ENCODE measurements at regions not wholly inside any gene's neighbourhood (a gene's known extent, or its start where the extent isn't known, plus 50 kb on each side); places are given as distances from the start of the nearest gene placed in this dataset.

- Histone ChIP-seq H3K9ac (ENCODE audit: insufficient read depth in 1 of 2, low read length in 2 of 2) (no peak overlapping the region), H3K27ac (ENCODE audit: low read depth in 1 of 2, low read length in 1 of 2) (no peak overlapping the region), H3K9me3 (ENCODE audit: control insufficient read depth in 4 of 4, insufficient read depth in 3 of 4, low read length in 3 of 4) (peaks cover 0 to 2% (median 0%) of the 10 kb centered on the region in 4 donors), H3K27me3 (ENCODE audit: control insufficient read depth in 3 of 3, insufficient read depth in 3 of 3, low read length in 2 of 3) (peaks cover 0 to 2% (median 0%) of the 10 kb centered on the region in 3 donors), H3K36me3 (ENCODE audit: control insufficient read depth in 4 of 4, insufficient read depth in 4 of 4, low read length in 4 of 4) (no peaks in the 10 kb centered on the region), H3K4me1 (ENCODE audit: control insufficient read depth in 5 of 5, insufficient read depth in 5 of 5, low read length in 5 of 5) (no peaks in the 10 kb centered on the region), H3K4me3 (no peak overlapping the region)
- TF ChIP-seq, protein P1, sequence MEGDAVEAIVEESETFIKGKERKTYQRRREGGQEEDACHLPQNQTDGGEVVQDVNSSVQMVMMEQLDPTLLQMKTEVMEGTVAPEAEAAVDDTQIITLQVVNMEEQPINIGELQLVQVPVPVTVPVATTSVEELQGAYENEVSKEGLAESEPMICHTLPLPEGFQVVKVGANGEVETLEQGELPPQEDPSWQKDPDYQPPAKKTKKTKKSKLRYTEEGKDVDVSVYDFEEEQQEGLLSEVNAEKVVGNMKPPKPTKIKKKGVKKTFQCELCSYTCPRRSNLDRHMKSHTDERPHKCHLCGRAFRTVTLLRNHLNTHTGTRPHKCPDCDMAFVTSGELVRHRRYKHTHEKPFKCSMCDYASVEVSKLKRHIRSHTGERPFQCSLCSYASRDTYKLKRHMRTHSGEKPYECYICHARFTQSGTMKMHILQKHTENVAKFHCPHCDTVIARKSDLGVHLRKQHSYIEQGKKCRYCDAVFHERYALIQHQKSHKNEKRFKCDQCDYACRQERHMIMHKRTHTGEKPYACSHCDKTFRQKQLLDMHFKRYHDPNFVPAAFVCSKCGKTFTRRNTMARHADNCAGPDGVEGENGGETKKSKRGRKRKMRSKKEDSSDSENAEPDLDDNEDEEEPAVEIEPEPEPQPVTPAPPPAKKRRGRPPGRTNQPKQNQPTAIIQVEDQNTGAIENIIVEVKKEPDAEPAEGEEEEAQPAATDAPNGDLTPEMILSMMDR (IDR thresholded peaks at IDR 0.05; ENCODE audit: control extremely low read depth, extremely low read depth) = no peak
- DNase-seq (no peak), ATAC-seq (ENCODE audit: insufficient read depth, low FRiP score) (no peak)
- WGBS, 2 donors = 72 to 84% methylated on average over 6 of the region's 6 CpGs
Measured at GRCh38 chr20:22257912-22258311, 326.5 kb downstream of the FOXA2 start.

DNA sequence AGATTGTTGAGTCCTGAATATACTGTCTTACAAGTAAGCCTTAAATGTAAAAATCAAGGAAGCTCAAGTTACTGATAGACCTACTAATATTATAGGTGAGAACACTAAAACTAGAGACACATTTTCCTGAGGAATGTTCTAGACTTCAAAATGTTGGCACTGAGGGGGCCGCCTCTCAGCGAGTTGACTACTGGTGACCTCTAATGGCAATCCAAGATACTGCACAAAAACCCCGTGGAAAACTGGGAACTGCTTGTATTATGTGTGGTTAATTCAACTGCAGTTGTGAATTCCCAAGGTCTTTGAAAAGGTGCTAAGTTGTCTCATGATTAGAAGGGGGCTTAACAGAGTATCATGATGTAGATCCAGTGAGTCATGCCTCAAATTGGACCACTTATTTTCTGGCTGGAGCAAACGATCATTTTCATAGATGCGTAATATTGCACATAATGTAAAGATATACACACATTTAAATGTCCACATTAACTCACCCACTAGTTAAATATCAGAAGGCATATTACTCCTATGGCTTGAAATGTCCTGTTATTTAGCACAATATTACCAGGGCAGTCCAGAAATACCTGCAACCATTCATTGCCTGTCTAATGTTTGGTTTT lies 336.2 kb downstream of the FOXA2 start:
- WGBS, 2 donors = 37 to 38% methylated on average over 5 of the region's 5 CpGs

DNA sequence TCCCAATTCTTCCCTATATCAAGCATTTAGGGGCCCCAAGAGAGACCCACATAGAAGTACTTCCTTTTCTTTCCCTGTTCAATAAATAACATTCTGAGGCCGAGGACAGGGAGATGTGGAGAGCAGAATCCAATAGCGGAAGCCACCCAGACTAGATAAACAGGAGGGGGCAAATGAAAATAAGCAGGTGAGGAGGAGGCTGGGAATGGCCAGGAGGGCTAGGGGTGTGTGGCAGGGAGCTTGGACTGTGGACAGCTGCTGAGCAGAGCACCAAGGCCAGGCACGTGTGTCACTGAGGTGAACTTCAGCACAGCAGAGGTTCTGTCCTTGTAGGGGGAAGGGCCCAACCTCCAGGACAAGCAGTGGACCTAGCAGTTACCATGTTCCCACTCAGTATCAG lies 339.2 kb downstream of the FOXA2 start:
- ATAC-seq (ENCODE audit: insufficient read depth, low FRiP score) (no peak), DNase-seq (no peak)
- 60 to 82% methylated on average over 3 of the region's 3 CpGs for WGBS, 2 donors
- no peaks in the 10 kb centered on the region for H3K36me3 ChIP-seq (ENCODE audit: control insufficient read depth in 4 of 4, insufficient read depth in 4 of 4, low read length in 4 of 4)
- peaks cover 0 to under 1% (median 0%) of the 10 kb centered on the region in 4 donors for H3K9me3 ChIP-seq (ENCODE audit: control insufficient read depth in 4 of 4, insufficient read depth in 3 of 4, low read length in 3 of 4)
- H3K4me3 ChIP-seq = no peak overlapping the region
- H3K9ac ChIP-seq (ENCODE audit: insufficient read depth in 1 of 2, low read length in 2 of 2) = no peak overlapping the region
- H3K27ac ChIP-seq (ENCODE audit: low read depth in 1 of 2, low read length in 1 of 2) = no peak overlapping the region
- TF ChIP-seq, protein P1 (IDR thresholded peaks at IDR 0.05; ENCODE audit: control extremely low read depth, extremely low read depth) = no peak
- no peaks in the 10 kb centered on the region for H3K27me3 ChIP-seq (ENCODE audit: control insufficient read depth in 3 of 3, insufficient read depth in 3 of 3, low read length in 2 of 3)
- H3K4me1 ChIP-seq (ENCODE audit: control insufficient read depth in 5 of 5, insufficient read depth in 5 of 5, low read length in 5 of 5) = no peaks in the 10 kb centered on the region

More for the DNA sequence above, 336.2 kb downstream of the FOXA2 start:
- no peaks in the 10 kb centered on the region for H3K4me1 ChIP-seq (ENCODE audit: control insufficient read depth in 5 of 5, insufficient read depth in 5 of 5, low read length in 5 of 5)
- ATAC-seq (ENCODE audit: insufficient read depth, low FRiP score) (no peak), DNase-seq (peak; percentile 19 to 39 (median 25))
- no peak overlapping the region for H3K9ac ChIP-seq (ENCODE audit: insufficient read depth in 1 of 2, low read length in 2 of 2)
- H3K36me3 ChIP-seq (ENCODE audit: control insufficient read depth in 4 of 4, insufficient read depth in 4 of 4, low read length in 4 of 4) = no peaks in the 10 kb centered on the region
- H3K9me3 ChIP-seq (ENCODE audit: control insufficient read depth in 4 of 4, insufficient read depth in 3 of 4, low read length in 3 of 4) = peaks cover 0 to 3% (median 0%) of the 10 kb centered on the region in 4 donors
- H3K27ac ChIP-seq (ENCODE audit: low read depth in 1 of 2, low read length in 1 of 2) = no peak overlapping the region
- TF ChIP-seq, protein P1 (IDR thresholded peaks at IDR 0.05; ENCODE audit: control extremely low read depth, extremely low read depth) = no peak
- H3K4me3 ChIP-seq = no peak overlapping the region
- peaks cover 0 to 3% (median 0%) of the 10 kb centered on the region in 3 donors for H3K27me3 ChIP-seq (ENCODE audit: control insufficient read depth in 3 of 3, insufficient read depth in 3 of 3, low read length in 2 of 3)

DNA sequence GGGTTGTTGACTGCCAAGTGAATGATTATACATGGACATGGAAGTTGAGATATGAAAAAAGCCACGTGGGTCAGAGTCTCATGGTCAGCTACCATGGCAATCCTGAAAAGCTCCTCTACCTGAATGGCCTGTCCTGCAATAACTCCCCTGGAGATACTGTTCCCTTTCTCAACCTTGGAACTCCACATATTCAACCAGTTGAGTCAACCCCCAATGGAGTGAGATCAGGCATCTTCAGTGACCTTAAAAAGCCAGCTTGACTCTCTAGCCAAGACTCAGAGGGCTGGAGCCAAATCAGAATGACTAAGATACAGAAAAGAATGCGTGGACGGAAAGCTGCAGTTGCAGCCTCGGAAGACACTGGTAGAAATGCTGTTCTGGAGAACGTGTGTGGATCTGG lies 341.3 kb downstream of the FOXA2 start:
- 71 to 73% methylated on average over 5 of the region's 5 CpGs for WGBS, 2 donors

More for the DNA sequence above, 341.3 kb downstream of the FOXA2 start:
- H3K27ac ChIP-seq (ENCODE audit: low read depth in 1 of 2, low read length in 1 of 2) = no peak overlapping the region
- no peaks in the 10 kb centered on the region for H3K4me1 ChIP-seq (ENCODE audit: control insufficient read depth in 5 of 5, insufficient read depth in 5 of 5, low read length in 5 of 5)
- no peak for ATAC-seq (ENCODE audit: insufficient read depth, low FRiP score)
- H3K4me3 ChIP-seq = no peak overlapping the region
- peak in 2 of 3 donors; percentile 3 for DNase-seq
- no peak overlapping the region for H3K9ac ChIP-seq (ENCODE audit: insufficient read depth in 1 of 2, low read length in 2 of 2)
- no peaks in the 10 kb centered on the region for H3K27me3 ChIP-seq (ENCODE audit: control insufficient read depth in 3 of 3, insufficient read depth in 3 of 3, low read length in 2 of 3)
- peaks cover 0 to 2% (median 0%) of the 10 kb centered on the region in 4 donors for H3K9me3 ChIP-seq (ENCODE audit: control insufficient read depth in 4 of 4, insufficient read depth in 3 of 4, low read length in 3 of 4)
- H3K36me3 ChIP-seq (ENCODE audit: control insufficient read depth in 4 of 4, insufficient read depth in 4 of 4, low read length in 4 of 4) = no peaks in the 10 kb centered on the region
- TF ChIP-seq, protein P1 (IDR thresholded peaks at IDR 0.05; ENCODE audit: control extremely low read depth, extremely low read depth) = no peak
